ENCODE measurements at regions not wholly inside any gene's neighbourhood (a gene's known extent, or its start where the extent isn't known, plus 50 kb on each side); places are given as distances from the start of the nearest gene placed in this dataset.
"Not testable (repeated sequence)": the region's sequence is repeated elsewhere in the genome, so short reads cannot be mapped to it uniquely, and the experiment has no call there.

DNA sequence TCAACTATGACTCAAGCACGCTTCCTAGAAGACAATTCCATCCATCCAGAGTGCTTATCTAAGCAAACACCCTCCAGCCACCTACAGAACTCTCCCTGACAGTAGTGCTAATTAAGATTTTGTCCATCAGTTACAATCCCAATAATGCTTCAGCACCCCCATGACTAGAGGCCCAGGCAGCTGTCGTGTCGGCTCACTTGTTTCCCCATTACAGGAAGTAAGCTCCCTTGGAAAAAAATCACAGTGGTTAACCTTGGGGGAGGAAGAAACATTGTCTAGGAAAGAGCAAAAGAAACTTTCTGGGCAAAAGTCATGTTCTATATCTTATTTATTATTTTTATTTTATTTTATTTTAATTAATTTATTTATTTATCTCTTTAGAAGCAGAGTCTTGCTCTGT lies 108.8 kb upstream of the LPAR1 start:
- no peak for DNase-seq

DNA sequence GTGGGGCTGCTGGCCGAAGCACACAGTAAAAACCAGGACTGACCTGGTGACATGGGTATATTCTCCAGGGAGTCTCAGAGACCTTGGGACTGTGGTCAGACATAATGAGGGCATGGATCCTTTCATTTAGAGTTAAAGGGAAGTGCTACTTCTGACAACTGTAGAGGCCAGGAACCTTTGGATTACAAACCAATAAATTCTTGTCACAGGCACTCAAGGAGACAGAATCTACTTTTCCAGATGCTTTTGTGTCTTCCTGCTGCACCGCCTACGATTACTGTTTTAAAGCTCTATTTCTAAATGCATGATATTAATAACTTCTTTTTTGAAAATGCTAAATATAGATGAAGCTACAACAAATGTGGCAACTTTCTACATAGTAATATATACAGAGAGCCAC lies 106.5 kb upstream of the LPAR1 start:
- DNase-seq, result no peak

DNA sequence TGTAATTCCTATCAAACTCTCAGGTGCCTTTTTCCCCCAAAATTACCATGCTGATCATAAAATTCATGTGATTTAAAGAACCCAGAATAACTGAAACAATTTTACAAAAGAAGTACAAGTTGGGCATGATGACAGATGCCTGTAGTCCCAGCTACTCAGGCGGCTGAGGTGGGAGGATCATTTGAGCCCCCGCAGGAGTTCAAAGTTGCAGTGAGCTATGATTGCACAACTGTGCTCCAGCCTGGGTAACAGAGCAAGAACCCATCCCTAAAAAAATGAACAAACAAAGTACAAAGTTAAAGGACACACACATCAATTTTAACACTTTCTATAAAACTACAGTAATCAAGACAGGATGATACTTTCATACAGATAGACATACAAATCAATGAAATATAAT lies 97.9 kb upstream of the LPAR1 start:
- DNase-seq, result no peak

DNA sequence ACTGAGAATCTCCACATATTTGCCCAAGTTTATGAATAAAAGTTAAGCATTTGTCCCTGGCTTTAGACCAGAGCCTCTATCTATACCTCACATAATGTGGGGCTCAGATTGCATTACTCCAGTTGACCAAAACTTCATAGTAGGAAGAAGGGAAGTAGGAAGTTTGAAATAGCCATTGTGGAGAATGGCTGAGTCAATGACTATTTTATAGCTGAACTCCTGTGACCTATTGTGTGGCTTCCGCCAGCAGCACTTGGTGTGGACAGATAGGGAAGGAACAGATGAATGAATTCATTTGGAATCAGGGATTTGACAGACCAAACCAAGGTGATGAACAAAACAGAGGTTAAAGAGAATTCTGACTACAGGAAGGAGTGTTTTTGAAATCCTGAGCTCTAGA lies 92.9 kb upstream of the LPAR1 start:
- no peak for DNase-seq

GRCh38 chr9:111120526-111120925 lies 82.3 kb upstream of the LPAR1 start:
- DNase-seq, result no peak

DNA sequence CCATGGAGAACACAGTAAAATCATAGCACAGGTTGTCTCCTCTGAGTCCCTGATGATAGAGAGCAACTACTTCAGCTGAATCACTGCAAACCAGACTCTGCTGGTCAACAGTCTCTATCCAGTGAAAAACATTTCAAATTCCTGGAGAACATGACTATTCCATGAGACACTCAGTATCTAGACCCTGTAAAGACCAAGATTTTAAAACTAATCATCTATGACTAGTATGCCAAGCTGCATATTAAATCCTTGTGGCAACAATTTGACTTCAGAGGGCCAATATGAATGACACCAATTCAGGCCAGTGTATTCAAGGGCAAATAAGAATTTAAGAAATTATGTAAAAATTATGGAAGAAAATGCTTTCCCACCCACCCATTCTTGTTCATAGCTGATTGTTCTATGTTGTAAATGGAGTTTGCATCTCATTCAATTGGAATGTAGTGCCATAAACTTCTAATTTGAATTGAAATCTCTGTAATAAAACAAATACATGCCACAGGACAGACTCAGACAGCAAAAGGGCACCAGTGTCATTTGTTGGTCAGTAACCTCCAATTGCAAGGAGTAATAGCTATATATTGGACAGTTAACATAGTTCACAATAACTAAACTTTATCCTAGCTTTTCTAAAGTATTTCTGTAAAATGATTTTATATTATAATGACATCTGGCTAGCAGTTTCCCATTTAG lies 80.1 kb upstream of the LPAR1 start:
- DNase-seq, result no peak

GRCh38 chr9:111114486-111114885 lies 76.2 kb upstream of the LPAR1 start:
- no peak for DNase-seq

DNA sequence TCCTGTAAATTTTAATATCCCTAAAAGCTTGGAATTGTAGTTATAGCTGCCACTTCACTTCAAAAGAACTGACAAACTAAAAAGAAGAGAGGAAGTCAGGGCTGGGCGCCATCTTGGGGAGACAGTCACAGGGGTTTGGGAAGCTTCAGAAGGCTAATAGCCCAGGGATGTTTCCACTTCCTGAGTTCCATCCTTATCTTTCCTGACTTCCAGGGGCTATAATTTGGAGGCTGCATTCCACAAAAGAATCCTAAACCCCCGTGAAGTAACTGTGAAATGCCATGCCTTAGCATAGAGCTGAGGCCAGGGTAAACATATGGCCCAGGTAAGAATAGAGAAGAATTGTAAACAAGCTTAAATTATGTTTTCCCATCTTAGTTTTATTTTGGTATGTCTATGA lies 75.4 kb upstream of the LPAR1 start:
- no peak for DNase-seq

DNA sequence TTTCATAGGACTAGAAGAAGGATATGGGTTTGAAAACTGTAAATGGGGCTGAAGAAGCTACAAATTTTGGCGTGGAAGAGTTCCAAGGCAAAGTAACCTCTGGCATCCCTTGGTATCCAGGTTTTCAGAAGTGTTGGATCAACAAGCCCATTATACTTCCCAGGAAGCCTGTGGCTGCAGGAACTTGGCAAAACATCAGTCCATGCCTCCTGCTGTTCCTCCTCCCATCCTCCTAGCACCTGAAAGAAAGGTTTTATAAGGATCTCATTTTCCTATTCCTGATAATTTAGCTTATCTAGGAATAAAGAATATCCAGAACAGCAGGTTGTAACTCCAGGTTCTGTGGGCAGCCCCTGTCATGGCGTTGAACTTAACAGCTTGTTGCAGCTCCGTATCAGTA lies 72.5 kb upstream of the LPAR1 start:
- DNase-seq, result no peak

DNA sequence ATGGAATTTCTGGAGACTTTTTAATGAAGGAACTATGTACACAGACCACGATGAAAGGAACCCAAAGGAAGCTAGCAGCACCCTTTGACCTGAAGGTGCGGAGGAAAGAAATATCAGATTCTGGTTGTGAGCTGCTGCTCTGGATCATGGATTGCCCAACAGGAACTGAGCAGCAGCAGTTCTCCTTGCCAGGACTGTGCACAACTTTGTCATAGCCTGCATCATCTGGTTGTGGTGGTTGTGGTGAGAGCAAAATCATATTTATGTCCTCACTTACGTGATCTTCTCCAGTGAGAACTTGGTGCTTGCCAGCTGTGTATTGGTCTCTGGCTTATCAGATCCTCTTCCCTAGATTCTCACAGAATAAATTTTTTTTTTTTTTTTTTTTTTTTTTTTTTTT lies 70.7 kb upstream of the LPAR1 start:
- no peak for DNase-seq

- DNase-seq, result no peak
Observed at GRCh38 chr9:111107141-111107540, 68.9 kb upstream of the LPAR1 start.

DNA sequence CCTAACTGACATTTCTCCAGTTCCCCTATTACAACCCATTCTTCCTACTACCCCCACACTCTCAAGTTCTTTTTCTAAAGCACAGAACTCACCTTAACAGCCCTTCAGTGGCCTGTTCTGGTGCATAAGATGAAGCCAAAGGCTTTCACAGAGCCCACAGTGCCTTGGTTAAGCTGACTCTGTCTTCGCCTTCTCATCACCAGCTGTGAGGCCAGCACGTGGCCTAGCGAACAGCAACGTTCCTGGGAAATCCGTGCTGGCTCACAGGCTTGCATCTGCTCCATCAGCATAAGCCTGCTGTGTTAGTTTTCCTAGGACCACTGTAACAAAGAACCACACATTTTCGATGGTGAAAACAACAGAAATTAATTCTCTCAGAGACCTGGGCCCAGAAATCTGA lies 67.9 kb upstream of the LPAR1 start:
- no peak for DNase-seq

DNA sequence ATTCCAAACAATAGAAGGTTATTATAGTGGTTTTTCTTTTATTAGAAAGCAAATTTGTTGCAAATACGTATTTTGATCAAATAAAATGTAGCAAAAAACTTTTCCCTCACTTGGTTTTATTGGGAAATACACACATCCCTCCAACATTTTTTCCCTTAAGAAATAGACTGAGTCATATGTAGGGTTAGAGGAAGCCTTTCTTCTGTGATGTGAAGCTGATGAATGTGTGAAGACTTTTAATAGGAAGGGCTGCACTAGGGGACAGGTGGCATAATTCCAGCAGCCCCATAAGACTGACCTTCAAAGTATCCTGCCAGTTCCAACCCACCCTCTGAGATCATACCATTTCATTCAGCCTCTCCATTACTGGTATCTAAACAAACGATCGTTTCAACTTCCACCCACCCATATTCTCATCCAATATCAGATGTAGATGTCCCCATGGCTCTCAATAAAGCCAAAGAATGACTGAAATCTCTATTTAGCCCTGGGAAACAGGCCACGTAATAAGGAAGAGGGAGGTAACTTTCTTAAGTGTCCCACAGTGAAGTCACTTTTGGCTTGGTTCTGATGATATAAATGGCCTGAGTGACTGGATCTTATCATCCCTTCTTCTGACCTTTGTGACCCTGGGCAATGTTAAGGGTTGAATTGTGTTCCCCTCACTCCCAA lies 64.7 kb upstream of the LPAR1 start:
- DNase-seq, result no peak

DNA sequence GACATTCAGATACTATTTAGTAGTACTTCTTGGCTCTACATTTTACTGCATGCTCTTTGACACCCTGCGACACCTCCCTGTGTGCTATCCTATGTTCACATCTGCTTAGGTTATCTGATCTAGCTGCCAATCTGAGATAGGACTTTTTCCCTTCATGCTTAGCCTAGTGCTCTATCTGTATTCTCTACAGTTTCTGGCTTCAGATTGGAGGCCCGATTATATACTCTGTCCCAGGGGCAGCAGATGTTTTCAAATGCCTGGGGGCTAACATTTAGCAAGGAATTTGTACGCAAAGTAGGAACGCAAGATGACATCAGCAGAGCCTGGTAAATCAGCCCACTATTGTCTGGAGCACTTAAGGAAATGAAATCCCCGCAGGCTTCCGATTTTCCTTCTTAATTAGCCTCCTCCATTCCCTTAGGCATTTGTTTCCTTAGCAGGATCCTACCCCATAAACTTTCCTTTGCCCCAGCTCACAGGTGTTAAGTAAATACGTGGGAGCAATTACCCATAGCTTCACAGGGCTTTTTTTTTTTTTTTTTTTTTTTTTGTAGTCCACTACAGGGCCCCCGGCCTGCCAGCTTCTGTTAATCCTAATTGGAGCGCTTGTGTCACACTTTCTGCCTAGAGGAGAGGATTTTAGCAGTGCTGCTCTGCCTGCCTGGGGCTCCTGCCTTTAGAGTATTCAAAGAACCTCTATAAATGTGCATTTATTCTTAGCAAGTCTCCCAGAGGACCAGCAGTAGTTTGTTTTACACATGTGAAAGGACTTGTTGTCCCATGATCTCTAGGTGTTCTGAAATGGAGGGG lies 61.1 kb upstream of the LPAR1 start:
- DNase-seq, result no peak

- no peak for DNase-seq
Observed at GRCh38 chr9:111098093-111098492, 59.8 kb upstream of the LPAR1 start.

DNA sequence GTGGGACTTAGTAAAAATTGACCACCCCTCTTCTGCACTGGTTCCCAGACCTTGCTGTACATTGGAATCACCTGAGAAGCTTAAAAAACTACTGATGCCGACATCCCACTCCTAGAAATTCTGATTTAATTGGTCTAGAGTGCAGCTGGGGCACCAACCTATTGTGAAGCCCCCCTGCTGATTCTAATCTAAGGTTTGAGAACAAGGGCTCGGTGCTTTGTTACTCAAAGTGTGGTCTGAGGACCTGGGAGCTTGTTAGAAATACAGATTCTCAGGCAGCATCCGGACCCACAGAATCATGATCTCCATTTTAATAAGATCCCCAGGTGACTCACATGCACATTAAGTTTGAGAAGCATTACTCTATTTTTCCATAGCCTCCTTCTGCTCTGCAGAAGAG lies 57.8 kb upstream of the LPAR1 start:
- no peak for DNase-seq

- DNase-seq, result no peak
Observed at GRCh38 chr9:111095441-111095840, 57.2 kb upstream of the LPAR1 start.

GRCh38 chr9:111094958-111095357 lies 56.7 kb upstream of the LPAR1 start:
- no peak for DNase-seq

DNA sequence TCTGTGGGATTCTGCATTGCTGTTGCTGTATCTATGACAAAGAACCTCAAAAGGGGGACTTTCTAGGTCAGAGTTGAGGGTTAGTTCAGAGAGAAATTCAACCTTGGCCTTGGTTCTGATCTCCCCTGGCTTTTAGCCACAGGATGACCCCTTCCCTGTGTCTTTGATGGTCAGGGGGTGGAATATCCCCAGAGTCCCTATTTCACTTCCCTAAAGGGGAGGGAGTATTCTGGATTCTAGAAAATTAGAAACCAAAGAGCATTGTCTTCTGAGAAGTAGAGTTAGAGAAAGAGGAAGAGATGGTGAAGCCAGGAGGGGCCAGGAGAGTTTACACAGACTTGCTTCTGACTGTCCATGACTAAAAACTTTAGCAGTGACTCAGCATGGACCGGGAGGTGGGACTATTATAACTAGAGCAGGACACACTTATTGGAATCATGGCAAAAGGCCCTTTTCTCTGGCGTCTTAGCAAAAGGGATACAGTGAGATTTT lies 56.2 kb upstream of the LPAR1 start:
- DNase-seq, result no peak

DNA sequence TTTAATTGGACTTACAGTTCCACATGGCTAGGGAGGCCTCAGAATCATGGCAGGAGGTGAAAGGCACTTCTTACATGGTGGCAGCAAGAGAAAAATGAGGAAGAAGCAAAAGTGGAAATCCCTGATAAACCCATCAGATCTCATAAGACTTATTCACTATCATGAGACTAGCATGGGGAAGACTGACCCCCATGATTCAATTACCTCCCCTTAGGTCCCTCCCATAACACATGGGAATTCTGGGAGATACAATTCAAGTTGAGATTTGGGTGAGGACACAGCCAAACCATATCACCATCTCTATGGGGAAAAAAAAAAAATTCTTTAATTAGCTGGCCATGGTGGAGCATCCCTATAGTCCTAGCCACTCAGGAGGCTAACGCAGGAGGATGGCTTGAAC lies 53.9 kb upstream of the LPAR1 start:
- DNase-seq, result not testable (repeated sequence)

Data from SHP77 treated with DMSO at 0.1 percent for 48 hours (cell line).